ENCODE measurements at regions not wholly inside any gene's neighbourhood (a gene's known extent, or its start where the extent isn't known, plus 50 kb on each side); places are given as distances from the start of the nearest gene placed in this dataset.

GRCh38 chr3:72485641-72486040 is 362.6 kb downstream of the SHQ1 start:
- TF ChIP-seq CTCF (IDR thresholded peaks at IDR 0.05): no peak
- no peak for TF ChIP-seq POLR2A (IDR thresholded peaks at IDR 0.05)

Data from vagina (tissue), 2 donors.